Neural cell (in vitro differentiated cells): ENCODE measurements at regions not wholly inside any gene's neighbourhood (a gene's known extent, or its start where the extent isn't known, plus 50 kb on each side); places are given as distances from the start of the nearest gene placed in this dataset.

Experiments used
- H2AFZ ChIP-seq: fragments of 200-600, 300-800 bp; sonication (generic), shearing (Covaris generic); 2 replicates; pipeline ENCODE4 v1.6.0; 2014; ENCODE audit warnings: low read depth, mild to moderate bottlenecking, antibody characterized with exemption, low read length, moderate library complexity
- H3F3A ChIP-seq: fragments of 200-600 bp; shearing (Covaris generic); 2 replicates; pipeline ENCODE4 v1.6.1; 2016; ENCODE audit warnings: mild to moderate bottlenecking, moderate library complexity, mixed read lengths, antibody characterized with exemption, low read length; ENCODE audit not compliant: insufficient read depth, poor library complexity, severe bottlenecking
- H3K27ac ChIP-seq: fragments of 200-600, 300-800 bp; sonication (generic), shearing (Covaris generic); 2 replicates; pipeline ENCODE4 v1.5.1; 2014; ENCODE audit warnings: mild to moderate bottlenecking, low read length, moderate library complexity
- H3K27me3 ChIP-seq: fragments of 300-800, 200-600 bp; sonication (generic), shearing (Covaris generic); 2 replicates; pipeline ENCODE4 v1.6.0; 2014; ENCODE audit warnings: mild to moderate bottlenecking, low read depth, low read length, moderate library complexity; ENCODE audit not compliant: insufficient read depth
- H3K36me3 ChIP-seq: fragments of 300-800, 200-600 bp; sonication (generic), shearing (Covaris generic); 2 replicates; pipeline ENCODE4 v1.5.1; 2014; ENCODE audit warnings: mild to moderate bottlenecking, antibody characterized with exemption, low read length, moderate library complexity; ENCODE audit not compliant: insufficient read depth
- H3K4me2 ChIP-seq: fragments of 300-800, 200-600 bp; sonication (generic), shearing (Covaris generic); 2 replicates; pipeline ENCODE4 v1.6.0; 2014; ENCODE audit warnings: mild to moderate bottlenecking, low read length
- H3K4me3 ChIP-seq: fragments of 300-800, 200-600 bp; sonication (generic), shearing (Covaris generic); 2 replicates; pipeline ENCODE4 v1.5.1; 2014; ENCODE audit warnings: mild to moderate bottlenecking, low read length, moderate library complexity
- H3K79me2 ChIP-seq: fragments of 200-600 bp; shearing (Covaris generic); replicated peaks from 2 replicates; pipeline ENCODE4 v1.6.0; 2014; ENCODE audit warnings: mild to moderate bottlenecking, low read length, moderate library complexity; ENCODE audit not compliant: insufficient read depth
- H3K9ac ChIP-seq: fragments of 300-800, 200-600 bp; sonication (generic), shearing (Covaris generic); 2 replicates; pipeline ENCODE4 v1.6.1; 2016; ENCODE audit warnings: mild to moderate bottlenecking, low read length, mixed read lengths
- H3K9me2 ChIP-seq: fragments of 200-600 bp; shearing (Covaris generic); 2 replicates; pipeline ENCODE4 v1.6.1; 2016; ENCODE audit warnings: mild to moderate bottlenecking, low read length, mixed read lengths; ENCODE audit not compliant: insufficient read depth
- H3K9me3 ChIP-seq: fragments of 200-600, 300-800 bp; sonication (generic), shearing (Covaris generic); 2 replicates; pipeline ENCODE4 v1.6.1; 2016; ENCODE audit warnings: mild to moderate bottlenecking, mixed run types, low read length, moderate library complexity, mixed read lengths
- H4K20me1 ChIP-seq: fragments of 200-600 bp; shearing (Covaris generic); 2 replicates; pipeline ENCODE4 v1.6.1; 2016; ENCODE audit warnings: mild to moderate bottlenecking, mixed run types; ENCODE audit not compliant: insufficient read depth
- EP300 ChIP-seq: fragments of 450-650 bp; conservative IDR thresholded peaks from 2 replicates; pipeline ENCODE4 v1.6.1; 2014; ENCODE audit warnings: antibody characterized with exemption, mild to moderate bottlenecking, moderate library complexity; ENCODE audit not compliant: poor library complexity, severe bottlenecking
- EZH2 ChIP-seq: fragments of 200-600, 300-800 bp; shearing (Covaris generic), sonication (generic); IDR thresholded peaks from 2 replicates; pipeline ENCODE4 v1.6.1; 2014; ENCODE audit warnings: antibody characterized with exemption, low read length, borderline replicate concordance, mild to moderate bottlenecking; ENCODE audit not compliant: insufficient read depth, poor library complexity, severe bottlenecking
- MXI1 ChIP-seq: fragments of 450-650 bp; conservative IDR thresholded peaks from 2 replicates; pipeline ENCODE4 v1.6.1; 2014; ENCODE audit warnings: antibody characterized with exemption, mild to moderate bottlenecking; ENCODE audit not compliant: poor library complexity, severe bottlenecking
- POLR2AphosphoS5 ChIP-seq: IDR thresholded peaks from 2 replicates; pipeline ENCODE4 v1.6.1; 2012
- RAD21 ChIP-seq: fragments of 450-650 bp; conservative IDR thresholded peaks from 2 replicates; pipeline ENCODE4 v1.6.1; 2014; ENCODE audit warnings: antibody characterized with exemption, mild to moderate bottlenecking, moderate library complexity
- SMC3 ChIP-seq: fragments of 450-650 bp; conservative IDR thresholded peaks from 2 replicates; pipeline ENCODE4 v1.6.1; 2014; ENCODE audit warnings: antibody characterized with exemption, mild to moderate bottlenecking, moderate library complexity; ENCODE audit not compliant: poor library complexity
- TAF1 ChIP-seq: IDR thresholded peaks from 2 replicates; pipeline ENCODE4 v1.6.1; 2012; ENCODE audit warnings: low read depth
- TF ChIP-seq, protein P1 (sequence below): IDR thresholded peaks from 2 replicates; pipeline ENCODE4 v1.6.1; 2012; ENCODE audit warnings: borderline replicate concordance
- TF ChIP-seq, protein P2 (sequence below): fragments of 450-650 bp; IDR thresholded peaks from 2 replicates; pipeline ENCODE4 v1.5.1; 2014; ENCODE audit warnings: antibody characterized with exemption, mild to moderate bottlenecking, moderate library complexity; ENCODE audit not compliant: poor library complexity, severe bottlenecking

DNA sequence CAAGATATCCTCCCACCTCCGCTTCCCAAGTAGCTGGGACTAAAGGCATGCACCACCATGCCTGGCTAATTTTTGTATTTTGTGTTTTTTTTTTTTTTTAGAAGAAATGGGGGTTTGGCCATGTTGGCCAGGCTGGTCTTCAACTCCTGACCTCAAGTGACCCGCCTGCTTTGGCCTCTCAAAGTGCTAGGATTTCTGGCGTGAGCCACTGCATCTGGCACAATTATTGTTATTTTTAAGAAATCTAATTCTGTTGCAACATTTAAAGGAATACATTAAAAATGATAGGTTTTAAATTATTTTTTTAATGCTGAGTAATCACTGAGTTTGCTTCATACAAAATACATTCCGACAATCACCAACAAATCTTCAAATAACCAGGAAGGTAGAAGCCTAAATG, 178.1 kb upstream of the SEMA3E start:
- no peaks in the 10 kb centered on the region for H3K9me3 ChIP-seq
- no peak for TF ChIP-seq MXI1
- no peak for TF ChIP-seq POLR2AphosphoS5
- TF ChIP-seq EZH2 = no peak
- TF ChIP-seq SMC3 = no peak
- TF ChIP-seq EP300 = no peak

DNA sequence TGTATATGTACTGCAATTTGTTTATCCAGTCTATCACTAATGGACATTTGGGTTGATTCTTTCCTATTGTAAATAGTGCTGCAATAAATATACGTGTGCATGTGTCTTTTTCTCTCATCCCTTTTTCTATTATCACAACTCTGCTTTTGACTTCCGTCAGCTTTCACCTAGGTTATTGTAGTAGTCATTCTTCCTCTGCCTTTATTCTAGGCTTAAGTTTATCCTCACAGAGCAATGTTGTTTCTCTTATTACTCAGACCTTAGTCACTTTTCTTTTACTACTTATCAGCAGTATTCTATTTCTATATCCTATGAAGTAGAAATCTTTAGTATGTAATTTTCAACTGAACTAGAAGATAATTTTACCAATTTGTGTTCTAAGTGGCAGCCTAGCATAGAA, 175.3 kb upstream of the SEMA3E start:
- H3K9ac ChIP-seq = no peak overlapping the region
- no peaks in the 10 kb centered on the region for H4K20me1 ChIP-seq
- no peak overlapping the region for H2AFZ ChIP-seq
- TF ChIP-seq MXI1 (no peak), EZH2 (no peak), TAF1 (no peak), RAD21 (no peak)
- H3K4me3 ChIP-seq = no peak overlapping the region
- H3K36me3 ChIP-seq = no peaks in the 10 kb centered on the region
- H3K4me2 ChIP-seq = no peak overlapping the region
- no peaks in the 10 kb centered on the region for H3K27me3 ChIP-seq
- no peaks in the 10 kb centered on the region for H3K9me2 ChIP-seq
- H3K9me3 ChIP-seq = no peaks in the 10 kb centered on the region
- no peaks in the 10 kb centered on the region for H3K79me2 ChIP-seq
- H3K27ac ChIP-seq = no peak overlapping the region
- H3F3A ChIP-seq = no peaks in the 10 kb centered on the region

More for the DNA sequence above, 178.1 kb upstream of the SEMA3E start:
- H3K9me2 ChIP-seq = no peaks in the 10 kb centered on the region
- H3K27ac ChIP-seq = no peak overlapping the region
- H4K20me1 ChIP-seq = no peaks in the 10 kb centered on the region
- H3K27me3 ChIP-seq = no peaks in the 10 kb centered on the region
- H3K9ac ChIP-seq = no peak overlapping the region
- H3K4me2 ChIP-seq = no peak overlapping the region
- H3F3A ChIP-seq = no peaks in the 10 kb centered on the region
- no peaks in the 10 kb centered on the region for H3K79me2 ChIP-seq
- no peak overlapping the region for H2AFZ ChIP-seq
- H3K4me3 ChIP-seq = no peak overlapping the region
- no peaks in the 10 kb centered on the region for H3K36me3 ChIP-seq

DNA sequence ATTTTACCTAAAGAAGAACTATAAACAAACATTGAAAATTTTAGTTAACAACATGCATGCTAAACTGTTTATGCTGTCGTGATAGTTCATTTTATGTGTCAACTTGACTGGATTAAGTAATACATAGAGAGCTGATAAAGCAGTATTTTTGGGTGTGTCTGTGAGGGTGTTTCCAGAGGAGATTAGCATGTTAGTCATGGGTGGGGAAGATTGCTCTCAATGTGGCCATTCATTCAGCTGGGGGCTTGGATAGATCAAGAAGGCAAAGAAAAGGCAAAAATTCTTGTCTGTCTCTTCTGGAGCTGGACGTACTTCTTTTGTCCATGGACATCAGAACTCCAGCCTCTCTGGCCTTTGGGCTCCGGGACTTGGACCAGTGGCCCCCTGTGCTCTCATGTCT, 172.9 kb upstream of the SEMA3E start:
- no peaks in the 10 kb centered on the region for H3K9me2 ChIP-seq
- H2AFZ ChIP-seq = no peak overlapping the region
- H3K9ac ChIP-seq = no peak overlapping the region
- no peaks in the 10 kb centered on the region for H3K27me3 ChIP-seq
- no peak overlapping the region for H3K4me3 ChIP-seq
- no peak overlapping the region for H3K4me2 ChIP-seq
- H3K36me3 ChIP-seq = no peaks in the 10 kb centered on the region
- TF ChIP-seq, protein P1, sequence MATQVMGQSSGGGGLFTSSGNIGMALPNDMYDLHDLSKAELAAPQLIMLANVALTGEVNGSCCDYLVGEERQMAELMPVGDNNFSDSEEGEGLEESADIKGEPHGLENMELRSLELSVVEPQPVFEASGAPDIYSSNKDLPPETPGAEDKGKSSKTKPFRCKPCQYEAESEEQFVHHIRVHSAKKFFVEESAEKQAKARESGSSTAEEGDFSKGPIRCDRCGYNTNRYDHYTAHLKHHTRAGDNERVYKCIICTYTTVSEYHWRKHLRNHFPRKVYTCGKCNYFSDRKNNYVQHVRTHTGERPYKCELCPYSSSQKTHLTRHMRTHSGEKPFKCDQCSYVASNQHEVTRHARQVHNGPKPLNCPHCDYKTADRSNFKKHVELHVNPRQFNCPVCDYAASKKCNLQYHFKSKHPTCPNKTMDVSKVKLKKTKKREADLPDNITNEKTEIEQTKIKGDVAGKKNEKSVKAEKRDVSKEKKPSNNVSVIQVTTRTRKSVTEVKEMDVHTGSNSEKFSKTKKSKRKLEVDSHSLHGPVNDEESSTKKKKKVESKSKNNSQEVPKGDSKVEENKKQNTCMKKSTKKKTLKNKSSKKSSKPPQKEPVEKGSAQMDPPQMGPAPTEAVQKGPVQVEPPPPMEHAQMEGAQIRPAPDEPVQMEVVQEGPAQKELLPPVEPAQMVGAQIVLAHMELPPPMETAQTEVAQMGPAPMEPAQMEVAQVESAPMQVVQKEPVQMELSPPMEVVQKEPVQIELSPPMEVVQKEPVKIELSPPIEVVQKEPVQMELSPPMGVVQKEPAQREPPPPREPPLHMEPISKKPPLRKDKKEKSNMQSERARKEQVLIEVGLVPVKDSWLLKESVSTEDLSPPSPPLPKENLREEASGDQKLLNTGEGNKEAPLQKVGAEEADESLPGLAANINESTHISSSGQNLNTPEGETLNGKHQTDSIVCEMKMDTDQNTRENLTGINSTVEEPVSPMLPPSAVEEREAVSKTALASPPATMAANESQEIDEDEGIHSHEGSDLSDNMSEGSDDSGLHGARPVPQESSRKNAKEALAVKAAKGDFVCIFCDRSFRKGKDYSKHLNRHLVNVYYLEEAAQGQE = no peak
- TF ChIP-seq, protein P2, sequence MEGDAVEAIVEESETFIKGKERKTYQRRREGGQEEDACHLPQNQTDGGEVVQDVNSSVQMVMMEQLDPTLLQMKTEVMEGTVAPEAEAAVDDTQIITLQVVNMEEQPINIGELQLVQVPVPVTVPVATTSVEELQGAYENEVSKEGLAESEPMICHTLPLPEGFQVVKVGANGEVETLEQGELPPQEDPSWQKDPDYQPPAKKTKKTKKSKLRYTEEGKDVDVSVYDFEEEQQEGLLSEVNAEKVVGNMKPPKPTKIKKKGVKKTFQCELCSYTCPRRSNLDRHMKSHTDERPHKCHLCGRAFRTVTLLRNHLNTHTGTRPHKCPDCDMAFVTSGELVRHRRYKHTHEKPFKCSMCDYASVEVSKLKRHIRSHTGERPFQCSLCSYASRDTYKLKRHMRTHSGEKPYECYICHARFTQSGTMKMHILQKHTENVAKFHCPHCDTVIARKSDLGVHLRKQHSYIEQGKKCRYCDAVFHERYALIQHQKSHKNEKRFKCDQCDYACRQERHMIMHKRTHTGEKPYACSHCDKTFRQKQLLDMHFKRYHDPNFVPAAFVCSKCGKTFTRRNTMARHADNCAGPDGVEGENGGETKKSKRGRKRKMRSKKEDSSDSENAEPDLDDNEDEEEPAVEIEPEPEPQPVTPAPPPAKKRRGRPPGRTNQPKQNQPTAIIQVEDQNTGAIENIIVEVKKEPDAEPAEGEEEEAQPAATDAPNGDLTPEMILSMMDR = no peak
- no peak for TF ChIP-seq TAF1
- TF ChIP-seq MXI1 = no peak
- TF ChIP-seq RAD21 = no peak
- TF ChIP-seq POLR2AphosphoS5 = no peak
- no peak for TF ChIP-seq EP300
- no peak for TF ChIP-seq EZH2
- no peaks in the 10 kb centered on the region for H3F3A ChIP-seq
- H3K79me2 ChIP-seq = no peaks in the 10 kb centered on the region
- no peaks in the 10 kb centered on the region for H3K9me3 ChIP-seq
- no peaks in the 10 kb centered on the region for H4K20me1 ChIP-seq
- H3K27ac ChIP-seq = no peak overlapping the region
